ENCODE measurements at regions not wholly inside any gene's neighbourhood (a gene's known extent, or its start where the extent isn't known, plus 50 kb on each side); places are given as distances from the start of the nearest gene placed in this dataset.
A peak's percentile ranks its signal among the peaks of the same experiment; 100 is the strongest.

- TF ChIP-seq CTCF (IDR thresholded peaks at IDR 0.05), result no peak
- intact Hi-C loops (cut with DNase I), result no loop called here
These were observed 139.4 kb upstream of the HMGA2 start for GRCh38 chr12:65684906-65685305.

GRCh38 chr12:65685514-65685913 lies 138.8 kb upstream of the HMGA2 start:
- no peaks in the 10 kb centered on the region for H3K9me3 ChIP-seq
- intact Hi-C loops (cut with DNase I), result no loop called here

More at GRCh38 chr12:65684906-65685305, 139.4 kb upstream of the HMGA2 start:
- Histone ChIP-seq H3K4me1 (no peaks in the 10 kb centered on the region), H3K4me3 (no peak overlapping the region), H3K9me3 (no peaks in the 10 kb centered on the region), H3K36me3 (no peaks in the 10 kb centered on the region), H3K27me3 (no peaks in the 10 kb centered on the region), H3K27ac (no peak overlapping the region), H3K9ac (ENCODE audit: low read depth in 2 of 2, low read length in 2 of 2) (no peak overlapping the region)
- DNase-seq, result no peak

GRCh38 chr12:65689508-65689907 lies 134.8 kb upstream of the HMGA2 start:
- Histone ChIP-seq H3K9me3 (no peaks in the 10 kb centered on the region), H3K36me3 (no peaks in the 10 kb centered on the region), H3K9ac (ENCODE audit: low read depth in 2 of 2, low read length in 2 of 2) (no peak overlapping the region), H3K4me3 (no peak overlapping the region), H3K27ac (no peak overlapping the region), H3K4me1 (no peaks in the 10 kb centered on the region), H3K27me3 (peaks cover 4% of the 10 kb centered on the region)
- DNase-seq, result no peak
- no peak for TF ChIP-seq CTCF (IDR thresholded peaks at IDR 0.05)
- intact Hi-C loops (cut with DNase I), result no loop called here

More at GRCh38 chr12:65685514-65685913, 138.8 kb upstream of the HMGA2 start:
- no peak overlapping the region for H3K27ac ChIP-seq
- no peak for DNase-seq
- H3K9ac ChIP-seq (ENCODE audit: low read depth in 2 of 2, low read length in 2 of 2), result no peak overlapping the region
- H3K4me3 ChIP-seq, result no peak overlapping the region
- H3K36me3 ChIP-seq, result no peaks in the 10 kb centered on the region
- no peaks in the 10 kb centered on the region for H3K4me1 ChIP-seq
- TF ChIP-seq CTCF (IDR thresholded peaks at IDR 0.05), result peak; percentile 26
- H3K27me3 ChIP-seq, result no peaks in the 10 kb centered on the region

GRCh38 chr12:65690477-65690876 lies 133.8 kb upstream of the HMGA2 start:
- no peak overlapping the region for H3K4me3 ChIP-seq
- no peak for TF ChIP-seq CTCF (IDR thresholded peaks at IDR 0.05)
- H3K36me3 ChIP-seq, result no peaks in the 10 kb centered on the region
- H3K9me3 ChIP-seq, result no peaks in the 10 kb centered on the region
- H3K4me1 ChIP-seq, result no peaks in the 10 kb centered on the region
- intact Hi-C loops (cut with DNase I), result no loop called here
- H3K27ac ChIP-seq, result no peak overlapping the region
- no peak overlapping the region for H3K9ac ChIP-seq (ENCODE audit: low read depth in 2 of 2, low read length in 2 of 2)
- H3K27me3 ChIP-seq, result peaks cover 4% of the 10 kb centered on the region
- DNase-seq, result no peak

GRCh38 chr12:65694130-65694529 lies 130.2 kb upstream of the HMGA2 start:
- H3K9ac ChIP-seq (ENCODE audit: low read depth in 2 of 2, low read length in 2 of 2), result no peak overlapping the region
- no peaks in the 10 kb centered on the region for H3K4me1 ChIP-seq
- H3K27me3 ChIP-seq, result peaks cover 4% of the 10 kb centered on the region
- no peak overlapping the region for H3K4me3 ChIP-seq
- intact Hi-C loops (cut with DNase I), result no loop called here
- TF ChIP-seq CTCF (IDR thresholded peaks at IDR 0.05), result no peak
- no peaks in the 10 kb centered on the region for H3K36me3 ChIP-seq
- DNase-seq, result no peak
- no peaks in the 10 kb centered on the region for H3K9me3 ChIP-seq
- H3K27ac ChIP-seq, result no peak overlapping the region
